ENCODE measurements at regions not wholly inside any gene's neighbourhood (a gene's known extent, or its start where the extent isn't known, plus 50 kb on each side); places are given as distances from the start of the nearest gene placed in this dataset.

DNA sequence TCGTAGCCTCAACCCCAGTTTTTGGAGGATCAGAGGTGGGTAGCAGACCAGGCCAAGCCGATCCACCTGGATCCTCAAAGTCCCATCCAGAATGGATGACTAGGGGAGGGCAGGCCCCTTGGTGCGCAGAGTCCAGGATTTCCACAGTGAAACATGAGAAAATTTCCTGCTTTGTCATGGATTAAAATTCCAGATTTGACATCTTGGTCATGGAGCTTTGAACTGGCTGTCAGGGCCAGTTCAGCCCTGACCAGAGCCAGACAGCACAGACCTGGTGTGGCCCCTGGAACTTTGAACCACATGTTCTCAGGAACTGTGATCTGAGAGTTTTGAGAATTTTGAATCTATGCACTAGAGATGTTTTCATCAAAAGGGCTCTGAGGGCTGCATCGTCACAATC is 177.5 kb downstream of the MN1 start:
- DNase-seq (ENCODE audit: low spot score in 2 of 2, unreplicated experiment in 2 of 2) = no peak
- Mint-ChIP-seq H3K27ac (no peak overlapping the region), H3K9me3 (peaks cover 2% of the 10 kb centered on the region), H3K36me3 (peaks cover 1% of the 10 kb centered on the region), H3K4me3 (no peak overlapping the region), H3K27me3 (ENCODE audit: low read depth) (peaks cover 10% of the 10 kb centered on the region), H3K4me1 (peaks cover 3% of the 10 kb centered on the region)
- TF ChIP-seq, protein P1, sequence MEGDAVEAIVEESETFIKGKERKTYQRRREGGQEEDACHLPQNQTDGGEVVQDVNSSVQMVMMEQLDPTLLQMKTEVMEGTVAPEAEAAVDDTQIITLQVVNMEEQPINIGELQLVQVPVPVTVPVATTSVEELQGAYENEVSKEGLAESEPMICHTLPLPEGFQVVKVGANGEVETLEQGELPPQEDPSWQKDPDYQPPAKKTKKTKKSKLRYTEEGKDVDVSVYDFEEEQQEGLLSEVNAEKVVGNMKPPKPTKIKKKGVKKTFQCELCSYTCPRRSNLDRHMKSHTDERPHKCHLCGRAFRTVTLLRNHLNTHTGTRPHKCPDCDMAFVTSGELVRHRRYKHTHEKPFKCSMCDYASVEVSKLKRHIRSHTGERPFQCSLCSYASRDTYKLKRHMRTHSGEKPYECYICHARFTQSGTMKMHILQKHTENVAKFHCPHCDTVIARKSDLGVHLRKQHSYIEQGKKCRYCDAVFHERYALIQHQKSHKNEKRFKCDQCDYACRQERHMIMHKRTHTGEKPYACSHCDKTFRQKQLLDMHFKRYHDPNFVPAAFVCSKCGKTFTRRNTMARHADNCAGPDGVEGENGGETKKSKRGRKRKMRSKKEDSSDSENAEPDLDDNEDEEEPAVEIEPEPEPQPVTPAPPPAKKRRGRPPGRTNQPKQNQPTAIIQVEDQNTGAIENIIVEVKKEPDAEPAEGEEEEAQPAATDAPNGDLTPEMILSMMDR (IDR thresholded peaks at IDR 0.05; ENCODE audit: unreplicated experiment) = no peak

DNA sequence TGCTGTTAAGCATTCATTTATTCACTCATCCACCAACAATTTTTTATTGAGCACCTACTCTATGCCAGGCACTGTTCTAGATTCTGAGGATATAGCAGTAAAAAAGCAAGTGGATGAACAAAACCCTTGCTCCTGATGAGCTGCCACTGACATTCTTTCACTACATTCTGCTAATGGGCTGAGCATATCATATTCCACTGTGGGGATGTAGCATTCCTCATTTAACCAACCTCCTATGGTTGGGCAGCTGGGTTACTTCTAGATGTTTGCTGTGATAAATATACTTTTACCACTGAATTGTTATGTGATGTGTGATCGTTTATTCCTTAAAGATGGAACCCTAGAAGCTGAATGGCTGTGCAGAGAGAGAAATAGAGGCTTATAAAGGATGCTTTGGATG is 176.9 kb downstream of the MN1 start:
- DNase-seq (ENCODE audit: low spot score in 2 of 2, unreplicated experiment in 2 of 2) = no peak
- H3K9me3 Mint-ChIP-seq = peaks cover 5% of the 10 kb centered on the region
- H3K4me3 Mint-ChIP-seq = no peak overlapping the region
- H3K4me1 Mint-ChIP-seq = peaks cover 6% of the 10 kb centered on the region
- peaks cover 4% of the 10 kb centered on the region for H3K36me3 Mint-ChIP-seq
- TF ChIP-seq, protein P1 (IDR thresholded peaks at IDR 0.05; ENCODE audit: unreplicated experiment) = no peak
- peaks cover 6% of the 10 kb centered on the region for H3K27me3 Mint-ChIP-seq (ENCODE audit: low read depth)
- no peak overlapping the region for H3K27ac Mint-ChIP-seq

DNA sequence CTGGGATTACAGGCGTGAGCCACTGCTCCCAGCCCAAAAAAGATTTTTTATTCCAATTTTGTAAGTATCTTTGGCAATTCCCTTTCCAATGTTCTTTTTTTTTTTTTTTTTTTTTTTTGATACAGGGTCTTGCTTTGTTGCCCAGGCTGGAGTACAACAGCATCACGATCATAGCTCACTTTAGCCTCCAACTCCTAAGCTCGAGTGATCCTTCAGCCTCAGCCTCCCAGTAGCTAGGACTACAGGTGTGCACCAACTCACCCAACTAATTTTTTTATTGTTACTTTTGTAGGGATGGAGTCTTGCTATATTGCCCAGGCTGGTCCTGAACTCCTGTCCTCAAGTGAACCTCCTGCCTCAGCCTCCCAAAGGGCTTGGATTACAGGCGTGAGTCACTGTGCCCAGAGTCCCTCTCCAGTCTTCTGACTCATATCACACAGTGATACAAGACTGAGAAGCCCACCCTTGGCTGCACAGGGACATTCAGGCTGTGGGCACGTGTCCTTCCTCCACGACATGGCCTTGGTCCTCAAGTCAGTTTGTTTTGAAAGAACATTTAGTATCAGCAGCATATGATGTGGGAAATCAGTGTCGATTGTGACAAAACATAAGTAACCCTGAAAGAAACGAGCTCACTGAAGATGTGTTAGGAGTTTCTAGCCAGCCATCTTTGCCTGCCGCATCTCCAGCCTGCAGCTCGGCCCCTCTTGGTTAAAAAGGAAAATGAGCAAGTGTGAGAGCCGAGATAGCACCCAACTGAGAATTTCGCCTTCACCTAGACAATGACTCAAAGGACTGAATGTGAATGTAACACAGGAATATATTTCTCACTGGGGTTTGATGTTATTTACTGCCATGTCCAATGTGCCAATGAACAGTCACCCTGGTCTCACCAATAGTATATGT is 175.5 kb downstream of the MN1 start:
- H3K36me3 Mint-ChIP-seq = peaks cover 4% of the 10 kb centered on the region
- H3K4me1 Mint-ChIP-seq = peaks cover 6% of the 10 kb centered on the region
- no peak overlapping the region for H3K27ac Mint-ChIP-seq
- TF ChIP-seq, protein P1 (IDR thresholded peaks at IDR 0.05; ENCODE audit: unreplicated experiment) = no peak
- H3K27me3 Mint-ChIP-seq (ENCODE audit: low read depth) = peaks cover 2% of the 10 kb centered on the region
- peaks cover 5% of the 10 kb centered on the region for H3K9me3 Mint-ChIP-seq
- DNase-seq (ENCODE audit: low spot score in 2 of 2, unreplicated experiment in 2 of 2) = no peak
- no peak overlapping the region for H3K4me3 Mint-ChIP-seq

DNA sequence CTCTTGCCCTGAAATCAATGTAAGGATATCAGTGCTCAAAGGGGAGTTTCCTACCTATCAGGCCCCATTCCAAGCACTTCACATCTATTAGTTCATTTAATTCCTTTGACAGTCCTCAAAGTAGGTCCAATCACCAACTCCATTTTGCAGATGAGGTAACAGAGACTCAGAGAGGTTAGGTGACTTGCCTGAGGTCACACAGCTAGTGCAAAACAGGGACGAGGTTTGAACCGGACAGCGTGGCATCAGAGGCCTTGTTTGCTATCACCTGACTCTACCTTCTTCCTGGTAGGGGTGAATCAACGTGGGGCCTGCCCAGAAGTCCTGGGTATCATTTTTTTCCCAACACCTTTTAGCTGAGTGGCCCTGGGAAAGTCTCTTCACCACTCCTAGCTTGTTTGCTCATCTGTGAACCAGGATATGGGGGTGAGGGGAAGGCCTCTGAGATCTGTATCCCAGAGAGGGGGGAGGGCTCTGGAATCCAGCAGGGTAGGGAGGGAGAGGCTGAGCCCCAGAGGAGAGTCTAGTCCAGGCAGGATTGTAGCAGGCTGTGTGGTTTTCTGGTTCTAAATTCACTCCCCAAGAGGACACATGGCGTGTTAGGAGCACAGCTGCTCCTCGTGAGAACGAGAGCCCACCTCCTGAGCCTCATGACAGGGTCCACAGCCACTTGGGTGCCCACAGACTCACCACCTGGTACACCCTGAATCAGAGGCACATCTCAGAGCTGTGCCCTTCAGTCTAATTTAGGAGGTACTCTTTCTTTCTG is 174.7 kb downstream of the MN1 start:
- DNase-seq (ENCODE audit: low spot score in 2 of 2, unreplicated experiment in 2 of 2) = no peak
- Mint-ChIP-seq H3K27me3 (ENCODE audit: low read depth) (no peaks in the 10 kb centered on the region), H3K4me3 (no peak overlapping the region), H3K4me1 (peaks cover 4% of the 10 kb centered on the region), H3K36me3 (peaks cover 4% of the 10 kb centered on the region), H3K27ac (no peak overlapping the region), H3K9me3 (peaks cover 5% of the 10 kb centered on the region)
- TF ChIP-seq, protein P1 (IDR thresholded peaks at IDR 0.05; ENCODE audit: unreplicated experiment) = no peak

DNA sequence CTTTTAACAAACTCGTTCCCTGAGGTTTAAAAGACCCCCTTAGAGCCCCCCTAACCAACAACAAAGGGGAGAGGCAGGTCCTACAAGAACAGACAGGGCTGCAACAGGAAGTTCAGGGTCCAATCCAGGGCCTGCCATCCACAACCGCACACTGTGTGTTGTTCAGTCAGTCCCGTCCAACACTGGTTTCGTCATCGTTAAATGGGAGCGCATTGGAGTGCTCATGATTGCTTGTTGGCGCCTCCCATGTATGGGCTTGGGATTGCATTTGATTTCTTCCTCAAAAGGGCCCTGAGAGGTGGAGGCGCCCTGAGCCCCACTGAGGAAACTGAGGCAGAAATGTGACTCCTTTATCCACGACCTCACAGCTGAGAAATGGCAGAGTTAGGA is 174.1 kb downstream of the MN1 start:
- DNase-seq (ENCODE audit: low spot score in 2 of 2, unreplicated experiment in 2 of 2) = no peak
- H3K4me3 Mint-ChIP-seq = no peak overlapping the region
- TF ChIP-seq, protein P1 (IDR thresholded peaks at IDR 0.05; ENCODE audit: unreplicated experiment) = no peak
- H3K4me1 Mint-ChIP-seq = peaks cover 4% of the 10 kb centered on the region
- peaks cover 4% of the 10 kb centered on the region for H3K36me3 Mint-ChIP-seq
- no peak overlapping the region for H3K27ac Mint-ChIP-seq
- H3K27me3 Mint-ChIP-seq (ENCODE audit: low read depth) = no peaks in the 10 kb centered on the region
- H3K9me3 Mint-ChIP-seq = peaks cover 5% of the 10 kb centered on the region
